Caki2 (cell line): ENCODE measurements at regions not wholly inside any gene's neighbourhood (a gene's known extent, or its start where the extent isn't known, plus 50 kb on each side); places are given as distances from the start of the nearest gene placed in this dataset.
"Not testable (repeated sequence)": the region's sequence is repeated elsewhere in the genome, so short reads cannot be mapped to it uniquely, and the experiment has no call there.

Experiments used
- DNase-seq: peaks from one replicate; pipeline ENCODE4 v3.0.0-alpha.2; 2015; ENCODE audit warnings: low read depth
- in situ Hi-C: cut with HindIII; loops from 2 replicates; pipeline ENCODE4 v1.10.0; 2016; ENCODE audit warnings: low sequenced_read_pairs, low pct_unique_long_range_greater_than_20kb, mixed read lengths

DNA sequence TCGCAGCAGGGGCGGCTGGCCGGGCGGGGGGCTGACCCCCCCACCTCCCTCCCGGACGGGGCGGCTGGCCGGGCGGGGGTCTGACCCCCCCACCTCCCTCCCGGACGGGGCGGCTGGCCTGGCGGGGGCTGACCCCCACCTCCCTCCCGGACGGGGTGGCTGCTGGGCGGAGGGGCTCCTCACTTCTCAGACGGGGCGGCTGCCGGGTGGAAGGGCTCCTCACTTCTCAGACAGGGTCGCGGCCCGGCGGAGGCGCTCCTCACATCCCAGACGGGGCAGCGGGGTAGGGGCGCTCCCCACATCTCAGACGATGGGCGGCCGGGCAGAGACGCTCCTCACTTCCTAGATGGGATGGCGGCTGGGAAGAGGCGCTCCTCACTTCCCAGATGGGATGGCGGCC, 260.2 kb upstream of the PTCHD4 start:
- DNase-seq, in situ Hi-C loops: not testable (repeated sequence)

DNA sequence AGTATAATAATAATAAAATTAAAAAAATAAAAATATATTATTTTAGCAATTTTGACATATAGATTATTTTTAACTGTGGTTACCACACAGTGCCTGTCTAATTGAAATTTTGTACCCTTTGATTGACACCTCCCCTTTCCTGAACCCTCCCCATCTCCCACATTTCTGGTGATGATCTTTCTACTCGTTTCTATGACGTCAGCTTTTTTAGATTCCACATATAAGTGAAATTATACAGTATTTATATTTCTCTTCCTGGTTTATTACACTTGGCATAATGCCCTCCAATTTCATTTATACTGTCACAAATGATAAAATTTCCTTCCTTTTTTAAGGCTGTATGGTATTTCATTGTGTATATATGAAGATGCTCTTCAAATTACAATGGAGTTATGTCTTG, 258.1 kb upstream of the PTCHD4 start:
- in situ Hi-C loops = no loop called here
- DNase-seq = no peak

DNA sequence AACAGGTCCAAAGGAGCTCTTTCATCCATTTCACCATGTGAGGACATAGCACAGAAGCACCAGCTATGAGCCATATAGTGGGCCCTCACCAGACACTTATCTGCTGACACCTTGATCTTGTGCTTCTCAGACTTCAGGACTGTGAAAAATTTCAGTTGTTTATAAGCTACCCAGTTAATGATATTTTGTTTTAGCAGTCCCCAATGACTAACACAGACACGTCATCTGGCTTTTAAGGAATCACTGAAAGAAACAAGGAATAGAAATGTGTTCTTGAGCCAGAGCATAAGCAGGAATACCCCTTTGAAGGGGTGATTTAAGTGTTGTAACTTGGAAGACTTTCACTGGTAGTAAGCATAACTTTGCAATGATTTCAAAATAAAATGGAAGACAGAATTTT, 214.7 kb upstream of the PTCHD4 start:
- in situ Hi-C loops = no loop called here
- DNase-seq = no peak

DNA sequence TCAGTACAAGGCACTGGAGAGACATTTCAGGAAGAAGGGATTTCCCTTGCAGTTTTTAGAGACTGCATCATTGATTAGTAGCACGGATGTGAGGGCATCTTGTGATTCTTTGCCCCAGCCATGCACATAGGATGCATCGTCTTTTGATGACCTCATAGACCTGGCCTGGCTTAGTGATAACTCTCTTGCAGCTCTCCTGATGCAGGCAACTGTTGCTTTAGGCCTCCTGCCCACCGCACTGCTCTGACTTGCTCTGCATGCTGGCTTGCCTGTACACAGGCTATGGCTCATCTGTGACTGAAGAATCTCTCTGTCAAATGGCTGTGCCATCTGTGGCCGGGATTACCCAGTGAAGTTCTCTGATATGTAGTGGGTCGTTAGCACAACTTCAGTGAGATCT, 207.7 kb upstream of the PTCHD4 start:
- no peak for DNase-seq
- in situ Hi-C loops = no loop called here

DNA sequence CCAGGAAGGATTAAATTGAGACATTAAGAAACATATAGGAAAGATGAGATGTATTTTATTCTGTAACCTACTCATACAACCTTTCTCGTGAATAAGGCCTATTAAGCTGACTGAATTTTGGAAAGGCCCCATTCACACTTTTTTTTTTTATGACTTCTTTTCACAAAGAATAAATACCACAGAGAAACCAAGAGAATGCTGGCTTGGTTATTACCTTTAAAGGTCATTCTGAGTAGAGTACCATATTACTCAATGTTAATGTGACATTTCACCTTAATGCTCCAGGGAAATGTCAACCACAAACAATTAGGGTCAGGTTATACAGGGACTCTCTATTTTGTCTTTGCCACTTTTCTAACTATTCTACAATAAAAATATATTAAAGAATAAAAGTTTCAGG, 204.9 kb upstream of the PTCHD4 start:
- no peak for DNase-seq
- in situ Hi-C loops = no loop called here

DNA sequence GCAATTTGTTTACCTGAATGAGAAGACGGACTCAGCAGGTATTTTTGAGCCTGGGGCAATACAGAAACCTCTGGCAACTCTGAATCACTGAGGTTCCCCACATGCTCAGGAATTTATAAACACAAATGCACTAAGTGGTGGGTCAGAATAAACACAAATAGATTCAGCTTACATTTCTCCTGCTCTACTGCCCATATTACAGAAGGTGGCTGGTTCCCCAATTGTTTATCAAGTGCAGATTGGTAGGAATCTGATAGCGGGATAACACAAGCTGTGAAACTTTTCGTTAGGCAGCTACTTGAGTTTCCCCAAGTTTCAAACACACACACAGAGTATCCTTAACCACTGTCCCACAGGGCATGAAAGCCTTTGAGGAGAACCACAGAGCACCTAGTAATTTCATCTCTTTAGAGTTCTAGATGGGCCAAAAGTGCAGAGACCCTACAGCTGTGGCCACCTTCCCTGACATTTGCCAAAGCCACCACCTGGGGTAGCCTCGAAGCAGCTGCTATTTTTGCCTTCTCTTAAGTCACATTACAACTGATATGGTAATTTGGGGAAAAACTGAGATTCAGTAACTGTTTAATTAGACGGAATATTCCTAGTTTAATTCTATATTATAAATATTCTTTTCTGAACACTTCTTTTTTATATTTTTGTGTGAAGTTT, 204.2 kb upstream of the PTCHD4 start:
- no peak for DNase-seq
- in situ Hi-C loops = no loop called here

DNA sequence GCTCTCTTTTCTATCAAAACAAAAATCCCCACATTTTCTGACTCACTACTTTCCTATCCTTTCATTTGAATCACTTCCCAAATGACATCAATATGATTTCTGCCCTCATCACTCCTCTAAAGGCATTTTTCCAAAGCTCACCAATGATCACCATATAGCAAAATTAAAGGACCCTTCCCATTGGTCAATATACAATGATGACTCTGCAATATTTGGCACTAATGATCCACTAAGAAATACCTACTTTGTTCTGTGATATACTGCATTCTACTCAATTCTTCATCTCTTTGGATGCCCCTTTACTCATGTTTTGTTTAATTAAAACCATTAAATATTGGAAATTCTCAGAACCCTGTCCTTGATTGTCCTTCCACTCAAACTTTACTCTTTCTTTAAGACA, 200.3 kb upstream of the PTCHD4 start:
- no peak for DNase-seq

DNA sequence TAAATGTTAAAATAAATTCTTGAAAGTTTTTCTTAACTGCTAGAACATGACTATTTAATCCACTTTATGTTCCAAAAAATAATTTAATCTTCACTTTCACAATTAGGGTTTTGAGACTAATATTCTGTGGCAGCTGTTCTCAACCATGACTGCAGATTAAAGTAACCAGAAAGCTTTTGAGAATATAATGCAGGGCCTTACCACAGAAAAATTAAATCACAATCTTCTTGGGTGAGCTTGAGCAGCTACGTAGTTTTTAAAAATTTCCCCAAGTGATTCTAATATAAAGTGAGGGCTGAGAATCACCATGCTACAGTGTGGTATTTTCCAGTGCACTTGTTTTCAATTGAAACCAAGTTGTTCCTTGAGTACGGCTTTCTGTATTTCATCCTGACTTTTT, 196.6 kb upstream of the PTCHD4 start:
- DNase-seq = no peak
- in situ Hi-C loops = no loop called here

More for the DNA sequence above, 200.3 kb upstream of the PTCHD4 start:
- in situ Hi-C loops = no loop called here

DNA sequence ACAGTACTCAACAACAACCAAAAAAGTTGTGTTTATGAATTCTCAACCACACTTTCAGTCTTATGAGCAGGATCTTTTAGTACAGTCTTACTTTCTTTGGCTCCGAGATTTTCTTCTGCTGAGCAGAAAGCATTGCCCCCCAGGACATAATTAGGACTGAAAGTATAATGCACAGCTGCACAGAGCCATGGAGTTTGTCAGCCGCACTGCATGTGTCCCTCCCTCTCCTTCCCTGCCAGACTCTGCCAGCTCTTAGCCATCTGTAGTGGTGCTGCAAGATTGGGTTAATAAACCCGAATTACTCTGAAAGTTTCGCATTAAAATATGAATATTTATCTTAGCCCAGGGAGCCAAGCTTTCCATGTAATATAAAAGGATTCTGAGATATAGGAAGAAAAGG, 179.6 kb upstream of the PTCHD4 start:
- in situ Hi-C loops = no loop called here
- DNase-seq = no peak

DNA sequence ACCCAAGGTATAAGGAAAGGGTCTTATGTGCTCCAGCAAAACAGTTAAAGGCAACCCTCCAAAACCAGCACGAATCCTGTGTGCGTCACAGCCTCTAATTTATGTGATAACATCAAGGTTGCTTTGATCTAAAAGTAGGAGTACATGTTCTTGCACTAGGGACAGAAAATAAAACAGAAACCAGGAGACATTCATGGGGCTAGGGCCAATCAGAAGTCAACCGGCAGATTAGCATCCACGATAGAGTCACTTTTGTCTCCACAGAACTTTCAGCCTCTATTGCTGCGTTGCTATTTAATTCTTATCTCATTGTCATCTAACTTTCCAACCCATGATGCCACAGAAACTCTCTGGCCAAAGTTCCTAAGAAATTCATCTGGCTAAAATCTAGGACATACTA, 178.8 kb upstream of the PTCHD4 start:
- no peak for DNase-seq
- in situ Hi-C loops = no loop called here

DNA sequence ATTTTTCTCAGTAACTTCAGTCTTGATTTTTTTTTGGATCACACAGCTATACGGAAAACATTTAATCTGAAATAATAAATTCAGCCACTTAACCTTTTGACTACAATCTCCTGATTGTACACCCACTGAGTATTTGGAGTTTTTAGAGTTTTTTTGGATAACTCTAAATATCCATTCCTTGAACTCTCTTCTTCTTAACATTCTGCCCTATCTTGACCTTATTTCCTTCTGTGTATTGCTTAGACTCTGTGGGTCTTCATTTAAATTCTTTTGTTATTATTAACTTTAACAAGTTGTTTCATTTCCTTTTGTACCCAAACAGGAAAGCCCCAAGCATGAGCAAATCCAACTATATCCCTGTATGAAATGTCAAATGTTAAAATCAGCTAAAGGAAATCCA, 170.2 kb upstream of the PTCHD4 start:
- DNase-seq = no peak
- in situ Hi-C loops = no loop called here

DNA sequence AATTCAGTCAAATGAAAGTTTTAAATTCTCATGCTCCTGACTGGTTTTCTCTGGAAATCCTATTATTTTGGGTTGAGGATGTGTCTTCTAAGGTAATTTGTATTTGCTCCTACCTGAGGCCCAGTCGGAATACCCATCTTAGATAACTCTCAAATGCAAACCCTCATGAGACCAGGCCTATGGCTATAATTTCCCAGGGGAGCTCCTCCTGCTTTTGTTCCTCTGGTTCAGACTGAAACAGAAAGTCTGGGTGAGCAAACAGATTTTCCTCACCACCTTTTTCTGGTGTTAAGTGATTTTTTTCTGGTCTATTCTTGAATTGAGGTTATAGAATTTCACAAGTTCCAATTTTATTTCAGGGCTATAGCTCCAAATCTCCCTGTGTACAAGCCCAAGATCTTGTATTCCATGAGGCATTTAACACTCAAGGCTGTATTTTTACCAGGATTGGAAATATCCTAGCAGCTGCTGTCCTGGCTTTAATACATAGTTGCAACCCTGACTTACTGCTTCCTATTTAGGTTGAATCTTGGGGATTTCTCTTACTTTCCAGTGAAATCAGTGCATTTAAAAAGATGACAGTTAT, 169.1 kb upstream of the PTCHD4 start:
- in situ Hi-C loops = no loop called here
- DNase-seq = no peak

DNA sequence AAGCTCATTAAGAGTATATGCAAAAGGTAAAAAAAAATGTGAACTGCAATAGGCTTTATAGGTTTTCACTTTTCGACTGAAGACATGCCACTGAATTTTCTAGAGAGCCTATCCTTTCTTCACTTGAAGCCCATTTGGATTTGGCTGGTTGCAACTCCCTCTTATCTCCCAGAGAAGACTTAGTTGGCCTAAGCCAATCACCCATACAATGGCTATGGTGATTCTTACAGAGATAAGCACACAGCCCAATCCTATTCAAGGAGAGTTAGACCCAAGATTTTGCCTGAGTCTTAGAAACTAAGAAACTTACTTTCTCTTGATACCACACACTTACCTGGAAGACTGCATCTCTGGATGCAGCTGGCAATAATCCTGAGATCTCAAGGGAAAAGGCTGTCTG, 167.3 kb upstream of the PTCHD4 start:
- in situ Hi-C loops = no loop called here
- no peak for DNase-seq

DNA sequence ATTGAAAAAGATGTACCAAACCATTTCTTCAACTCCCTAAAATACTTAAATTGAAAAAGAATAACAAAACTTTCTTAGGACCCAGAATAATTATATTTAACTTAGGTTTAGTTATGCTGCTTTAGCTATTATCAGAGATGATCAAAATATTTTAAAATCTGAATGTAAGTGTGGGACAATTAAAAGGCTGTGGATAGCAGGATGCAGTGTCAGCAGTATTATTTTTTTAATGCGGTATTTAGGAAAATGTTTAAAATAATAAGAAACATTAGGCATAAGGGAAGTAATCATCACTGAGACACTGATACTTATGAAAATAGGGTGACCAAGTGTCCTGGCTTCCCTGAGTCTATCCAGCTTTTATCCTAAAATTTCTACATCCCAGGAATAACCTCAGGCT, 161.5 kb upstream of the PTCHD4 start:
- in situ Hi-C loops = no loop called here
- DNase-seq = no peak

DNA sequence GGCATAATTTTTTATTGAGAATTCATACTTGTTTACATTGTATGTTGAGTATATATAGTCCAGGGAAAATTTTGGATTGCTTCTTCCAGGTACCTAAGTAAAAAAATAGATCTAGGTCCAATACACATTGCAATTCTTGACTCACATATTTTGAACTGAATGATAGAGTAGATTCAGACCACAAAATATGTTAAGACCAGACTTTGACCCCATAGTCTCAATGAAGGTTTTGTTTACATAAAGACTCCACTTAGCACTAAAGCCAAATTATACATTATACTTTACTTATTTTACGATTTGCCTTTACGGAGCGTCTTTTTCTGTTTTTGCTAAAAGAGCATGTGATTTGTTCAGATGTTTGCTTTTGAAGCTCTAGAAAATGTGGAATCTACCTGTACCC, 144.1 kb upstream of the PTCHD4 start:
- in situ Hi-C loops = no loop called here
- no peak for DNase-seq

DNA sequence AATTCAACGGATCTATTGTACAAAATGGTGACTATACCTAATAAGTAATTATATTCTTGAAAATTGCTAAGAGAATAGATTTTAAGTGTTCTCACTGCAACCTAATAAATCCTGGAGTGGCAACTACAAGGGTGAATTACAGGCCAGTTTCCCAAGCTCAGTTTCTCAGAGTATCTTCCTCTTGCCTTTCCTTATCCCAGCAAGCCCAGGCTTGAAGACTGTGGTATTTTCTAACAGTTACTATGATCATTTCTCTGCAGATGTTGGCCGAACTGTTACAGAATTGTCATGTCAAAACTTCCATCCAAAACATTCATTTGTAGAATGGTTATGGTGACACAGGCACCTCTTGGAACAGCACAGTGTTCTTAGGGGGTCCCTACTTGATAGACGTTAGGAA, 138.1 kb upstream of the PTCHD4 start:
- DNase-seq = no peak
- in situ Hi-C loops = no loop called here

DNA sequence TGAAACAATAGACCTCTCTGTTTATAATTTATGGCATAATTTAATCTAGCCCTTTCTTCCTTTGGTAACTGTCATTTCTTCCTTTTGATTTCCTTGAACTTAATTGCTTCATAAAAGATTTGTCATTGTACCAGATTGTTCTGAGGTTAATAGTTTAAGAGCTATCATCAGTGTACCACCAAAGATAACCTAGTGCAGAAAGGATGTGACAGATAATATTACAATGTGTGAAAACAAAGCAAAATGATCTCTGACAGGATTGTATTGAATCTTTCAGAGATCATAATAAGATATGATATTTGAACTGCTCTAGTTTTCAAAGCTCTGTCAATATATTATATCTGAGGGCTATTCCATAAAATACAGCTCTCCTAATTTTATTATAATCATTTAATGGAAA, 132.1 kb upstream of the PTCHD4 start:
- no peak for DNase-seq
- in situ Hi-C loops = no loop called here

DNA sequence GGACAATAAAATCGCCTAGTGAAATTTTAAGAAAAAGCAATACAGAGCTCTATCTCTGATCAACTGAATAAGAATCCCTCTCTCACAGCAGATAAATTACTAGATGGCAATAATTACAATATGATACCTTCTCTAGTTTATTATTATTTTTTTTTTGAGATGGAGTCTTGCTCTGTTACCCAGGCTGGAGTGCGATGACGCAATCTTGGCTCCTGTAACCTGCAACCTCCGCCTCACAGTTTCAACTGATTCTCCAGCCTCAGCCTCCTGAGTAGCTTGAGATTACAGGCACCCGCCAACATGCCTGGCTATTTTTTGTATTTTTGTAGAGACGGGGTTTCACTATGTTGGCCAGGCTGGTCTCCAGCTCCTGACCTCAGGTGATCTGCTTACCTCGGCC, 129.3 kb upstream of the PTCHD4 start:
- DNase-seq = no peak
- in situ Hi-C loops = no loop called here

DNA sequence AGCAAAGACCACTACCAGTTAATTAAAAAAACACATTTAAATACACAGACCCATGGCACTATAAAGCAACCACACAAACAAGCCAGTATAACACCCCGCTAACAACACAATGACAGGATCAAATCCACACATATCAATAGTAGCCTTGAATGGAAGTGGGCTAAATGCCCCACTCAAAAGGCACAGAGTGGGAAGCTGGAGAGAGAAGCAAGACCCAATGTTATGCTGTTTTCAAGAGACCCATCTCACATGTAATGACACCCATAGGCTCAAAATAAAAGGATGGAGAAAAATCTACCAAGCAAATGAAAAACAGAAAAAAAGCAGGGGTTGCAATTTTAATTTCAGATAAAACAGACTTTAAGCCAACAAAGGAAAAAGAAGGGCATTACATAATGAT, 125.4 kb upstream of the PTCHD4 start:
- in situ Hi-C loops = no loop called here
- no peak for DNase-seq

DNA sequence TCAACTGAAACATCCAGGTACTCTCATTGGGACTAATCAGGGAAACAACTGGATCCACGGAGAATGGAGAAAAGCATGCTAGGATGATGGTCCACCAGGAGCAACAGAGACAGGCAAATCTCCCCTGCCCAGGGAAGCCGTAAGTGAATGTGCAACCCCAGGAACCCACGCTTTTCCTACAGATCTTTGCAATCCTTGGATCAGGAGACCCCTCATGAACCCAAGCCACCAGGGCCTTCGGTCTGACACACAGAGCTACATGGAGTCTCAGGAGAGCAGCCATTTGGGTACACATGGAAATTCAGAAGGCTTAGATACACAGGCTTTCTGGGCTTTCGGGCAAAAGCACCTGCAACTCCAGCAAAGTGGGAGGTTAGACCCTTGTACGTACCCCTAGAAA, 122.1 kb upstream of the PTCHD4 start:
- in situ Hi-C loops = no loop called here
- no peak for DNase-seq
